HG03280 (cell line): ENCODE measurements at regions not wholly inside any gene's neighbourhood (a gene's known extent, or its start where the extent isn't known, plus 50 kb on each side); places are given as distances from the start of the nearest gene placed in this dataset.

Experiments
- ATAC-seq: cut with Tn5 transposase; IDR thresholded peaks from one replicate; pipeline ENCODE4 v1.9.1; 2021; ENCODE audit warnings: mild to moderate bottlenecking, moderate library complexity; ENCODE audit not compliant: unreplicated experiment

DNA sequence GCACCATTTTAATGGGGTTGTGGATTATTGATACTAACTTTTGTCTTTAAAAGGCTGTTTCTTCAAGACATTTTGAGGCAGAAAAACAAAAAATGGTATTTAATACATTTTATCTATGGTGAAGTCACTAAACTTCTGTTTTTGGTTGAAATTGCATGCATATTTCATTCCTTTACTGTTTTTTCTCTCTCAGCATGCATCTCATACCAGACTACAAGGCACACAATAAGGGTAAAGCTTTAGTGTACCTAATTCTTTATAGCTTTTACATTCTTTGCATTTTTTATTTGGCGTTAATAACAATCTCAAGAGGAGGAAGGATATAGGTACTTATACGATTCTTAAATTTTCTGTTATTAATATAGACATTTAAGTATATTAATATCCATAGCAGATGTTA, 151.0 kb upstream of the DKK2 start:
- ATAC-seq = no peak

DNA sequence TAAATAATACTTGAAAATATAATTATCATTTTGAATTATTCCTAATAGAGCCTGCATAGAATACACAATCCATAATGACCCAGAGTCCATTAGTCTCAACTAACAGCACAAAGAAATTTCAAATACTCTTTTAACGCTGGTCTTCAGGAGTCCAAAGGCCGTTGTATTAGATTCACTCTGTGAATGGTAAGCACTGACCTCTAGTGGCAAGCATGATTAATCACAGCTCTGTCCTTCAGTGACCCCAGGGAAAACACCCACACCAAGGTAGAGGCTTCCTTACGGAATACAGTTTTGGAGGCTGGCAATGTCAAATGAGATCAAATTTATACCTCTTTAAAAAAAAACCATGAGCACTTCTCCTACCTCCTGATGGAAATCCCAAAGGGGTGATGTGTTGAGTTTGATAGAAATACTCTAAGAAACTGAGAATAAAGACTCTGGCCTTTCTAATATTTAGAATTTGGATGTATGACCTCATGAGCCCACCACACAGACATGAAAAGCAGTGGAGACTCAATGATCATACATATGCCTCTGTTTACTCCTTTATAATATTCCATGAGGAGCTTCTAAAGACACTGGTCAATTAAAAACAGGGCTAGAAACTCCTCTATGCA, 147.2 kb upstream of the DKK2 start:
- ATAC-seq = peak; percentile 99

DNA sequence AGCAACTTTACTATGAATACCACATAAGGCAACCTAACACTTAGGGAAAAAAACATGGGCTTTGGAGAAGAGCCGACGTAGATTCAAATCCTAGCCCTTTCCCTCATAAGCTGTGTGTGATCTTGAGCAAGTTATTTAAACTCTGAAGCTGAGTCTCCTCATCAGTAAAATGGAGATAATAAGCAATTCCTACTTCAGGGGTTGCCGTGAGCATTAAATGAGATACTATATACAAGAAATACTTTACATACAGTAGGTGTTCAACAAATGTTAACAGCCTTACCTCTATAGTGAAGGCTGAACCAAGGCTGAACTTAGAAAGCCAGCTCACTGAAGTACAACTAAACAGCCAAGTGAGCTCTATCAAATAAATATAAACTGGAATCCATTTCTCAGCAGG, 146.2 kb upstream of the DKK2 start:
- ATAC-seq = no peak

DNA sequence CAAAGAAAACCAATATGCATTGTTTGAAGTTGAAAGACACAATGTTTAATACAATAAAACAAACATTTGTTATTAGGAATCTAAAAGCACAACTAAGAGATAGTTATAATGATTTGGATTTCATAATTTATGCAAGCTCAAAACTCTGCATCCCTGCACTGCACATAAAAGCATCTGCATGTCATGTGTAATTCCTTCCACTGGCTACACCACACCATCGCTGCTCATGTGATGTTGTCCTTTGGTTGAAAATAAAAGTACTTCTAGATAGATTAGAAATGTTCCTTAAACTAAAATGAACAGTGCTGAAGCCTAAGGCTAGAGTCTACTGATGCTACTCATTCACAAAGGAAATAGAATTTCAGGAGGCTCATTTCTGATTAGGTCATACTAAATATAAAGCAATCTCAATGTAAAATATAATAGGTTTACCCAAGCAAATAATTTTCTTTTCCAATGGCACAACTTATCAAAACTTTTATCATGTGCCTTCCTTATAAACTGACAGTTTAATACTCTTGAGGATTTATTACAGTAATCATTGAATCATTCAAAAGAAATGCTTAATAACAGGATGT, 130.8 kb upstream of the DKK2 start:
- ATAC-seq = no peak

- no peak for ATAC-seq
Measured at GRCh38 chr4:107166181-107166580, 130.1 kb upstream of the DKK2 start.

DNA sequence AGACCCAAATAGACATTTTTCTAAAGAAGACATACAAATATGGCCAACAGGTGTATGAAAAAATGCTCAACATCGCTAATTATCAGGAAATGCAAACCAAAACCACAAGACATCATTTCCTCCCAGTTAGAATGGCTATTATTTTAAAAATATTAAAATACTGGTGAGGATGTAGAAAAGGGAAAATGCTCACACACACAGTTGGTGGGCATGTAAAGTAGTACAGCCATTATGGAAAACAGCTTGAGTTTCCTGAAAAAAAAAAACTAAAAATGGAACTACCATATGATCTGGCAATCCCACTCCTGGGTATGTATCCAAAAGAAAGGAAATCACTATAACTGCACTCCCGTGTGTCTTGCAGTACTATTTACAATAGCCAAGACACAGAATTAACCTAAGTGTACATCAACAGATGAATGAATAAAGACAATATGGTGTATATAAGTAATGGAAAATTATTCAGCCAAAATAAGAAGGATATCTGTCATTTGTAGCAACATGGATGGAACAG, 128.9 kb upstream of the DKK2 start:
- ATAC-seq = no peak

- ATAC-seq = no peak
Measured at GRCh38 chr4:107156443-107156842, 120.3 kb upstream of the DKK2 start.

- no peak for ATAC-seq
Measured at GRCh38 chr4:107155366-107155765, 119.3 kb upstream of the DKK2 start.

GRCh38 chr4:107153956-107154355, 117.8 kb upstream of the DKK2 start:
- no peak for ATAC-seq

DNA sequence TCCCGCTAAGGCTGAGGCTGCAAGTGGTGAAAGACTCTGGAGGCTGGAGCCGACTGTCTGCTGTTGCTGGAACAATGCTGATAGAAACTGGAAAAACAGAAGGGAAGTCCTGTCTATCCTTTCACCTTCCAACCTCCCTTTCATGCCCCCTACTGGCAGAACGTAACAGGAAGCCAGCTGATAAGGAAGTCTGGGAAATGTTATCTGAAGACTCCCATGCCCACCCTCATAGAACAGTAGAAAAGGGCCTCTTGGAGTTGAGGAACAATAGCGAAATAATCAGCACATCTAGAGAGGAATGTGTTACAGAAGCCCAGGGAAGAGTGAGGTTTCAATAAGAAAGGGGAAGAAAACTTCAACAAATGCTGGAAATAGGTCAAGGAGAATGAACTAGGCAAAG, 117.1 kb upstream of the DKK2 start:
- ATAC-seq = no peak

- no peak for ATAC-seq
Measured at GRCh38 chr4:107151173-107151572, 115.1 kb upstream of the DKK2 start.

- no peak for ATAC-seq
Measured at GRCh38 chr4:107148904-107149303, 112.8 kb upstream of the DKK2 start.

DNA sequence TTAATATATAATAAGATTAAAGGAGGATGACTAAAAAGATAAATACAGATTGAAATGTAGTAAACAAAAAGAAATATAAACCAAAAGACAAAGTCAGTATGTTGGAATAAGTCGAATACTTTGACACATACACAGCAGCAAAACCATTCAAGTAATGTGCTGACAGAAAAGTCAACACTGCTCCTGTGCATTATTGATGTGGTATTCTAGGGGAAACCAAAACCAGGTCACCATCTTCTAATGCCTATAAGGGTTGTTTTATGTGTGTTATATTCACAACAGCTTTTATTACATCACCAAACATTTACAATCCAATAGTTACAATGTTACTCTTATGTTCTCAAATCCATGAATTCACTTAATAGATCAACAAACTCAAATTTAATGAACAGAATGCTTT, 111.8 kb upstream of the DKK2 start:
- no peak for ATAC-seq

- no peak for ATAC-seq
Measured at GRCh38 chr4:107138433-107138832, 102.3 kb upstream of the DKK2 start.

DNA sequence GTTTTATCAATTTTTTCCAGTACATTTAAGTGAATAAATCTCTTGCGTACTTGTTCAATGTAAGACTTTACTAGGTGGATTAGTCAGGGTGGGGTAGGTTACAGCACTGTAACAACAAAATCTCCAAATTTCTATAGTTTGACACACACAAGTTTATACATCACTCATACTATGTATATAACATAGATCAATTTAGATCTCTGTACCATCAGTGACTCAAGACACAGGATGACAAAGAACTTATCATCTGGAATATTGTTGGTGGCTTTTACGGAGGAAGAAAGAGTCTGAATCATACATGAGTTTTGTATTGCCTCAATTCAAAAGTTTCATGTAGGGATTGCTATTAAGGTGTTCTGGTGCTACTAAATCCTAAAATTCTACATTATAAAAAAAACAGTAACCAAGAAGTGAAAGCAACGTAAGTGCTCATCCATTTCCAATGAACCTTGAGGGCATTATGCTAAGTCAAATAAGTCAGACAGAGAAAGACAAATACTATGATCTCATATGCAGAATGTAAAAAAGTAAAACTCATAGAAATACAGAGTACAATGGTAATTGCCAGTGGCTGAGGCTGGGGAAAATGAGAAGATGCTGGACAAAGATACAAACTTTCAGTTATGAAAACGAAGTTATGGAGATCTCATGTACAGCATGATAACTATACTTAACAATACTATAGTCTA, 98.0 kb upstream of the DKK2 start:
- ATAC-seq = no peak

DNA sequence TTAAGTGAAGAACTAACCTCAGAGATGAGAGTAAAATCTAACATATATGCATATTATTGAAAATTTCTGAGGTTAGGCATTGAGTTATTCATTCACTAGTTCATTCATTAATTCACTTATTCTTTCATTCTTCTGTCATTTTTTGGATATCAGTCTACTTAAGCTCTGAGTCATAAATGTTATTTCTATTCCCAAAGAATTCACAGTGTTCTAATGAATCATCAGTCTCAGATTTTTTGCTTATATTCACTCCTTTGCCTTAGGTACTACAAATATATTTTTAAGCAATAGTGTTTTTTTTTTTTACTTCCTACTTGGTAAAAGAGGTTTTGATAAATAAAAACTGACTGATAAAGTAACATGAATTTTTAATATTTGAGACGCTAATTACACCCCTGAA, 95.2 kb upstream of the DKK2 start:
- no peak for ATAC-seq

DNA sequence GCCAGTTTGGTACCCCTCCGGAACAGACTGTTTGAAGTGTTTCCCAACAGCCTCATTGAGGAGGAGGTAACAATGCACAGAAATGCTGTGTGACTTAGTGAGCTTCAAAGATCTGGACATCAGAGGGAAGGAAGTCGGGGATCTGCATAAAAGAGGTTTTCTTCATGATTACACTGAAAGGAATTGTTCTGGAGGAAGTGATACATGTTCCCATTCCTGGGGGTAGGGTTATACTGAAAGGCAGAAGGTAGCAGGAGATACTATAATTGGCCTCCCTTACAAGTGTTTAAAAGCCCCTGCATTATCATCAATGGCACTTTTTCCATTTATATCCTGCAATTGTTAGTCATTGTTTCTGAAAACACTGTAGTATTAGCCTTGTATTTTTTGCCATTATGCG, 94.0 kb upstream of the DKK2 start:
- ATAC-seq = no peak

GRCh38 chr4:107129611-107130010, 93.5 kb upstream of the DKK2 start:
- no peak for ATAC-seq

- ATAC-seq = no peak
Measured at GRCh38 chr4:107129076-107129475, 93.0 kb upstream of the DKK2 start.

- ATAC-seq = no peak
Measured at GRCh38 chr4:107128116-107128515, 92.0 kb upstream of the DKK2 start.

GRCh38 chr4:107125496-107125895, 89.4 kb upstream of the DKK2 start:
- ATAC-seq = no peak

DNA sequence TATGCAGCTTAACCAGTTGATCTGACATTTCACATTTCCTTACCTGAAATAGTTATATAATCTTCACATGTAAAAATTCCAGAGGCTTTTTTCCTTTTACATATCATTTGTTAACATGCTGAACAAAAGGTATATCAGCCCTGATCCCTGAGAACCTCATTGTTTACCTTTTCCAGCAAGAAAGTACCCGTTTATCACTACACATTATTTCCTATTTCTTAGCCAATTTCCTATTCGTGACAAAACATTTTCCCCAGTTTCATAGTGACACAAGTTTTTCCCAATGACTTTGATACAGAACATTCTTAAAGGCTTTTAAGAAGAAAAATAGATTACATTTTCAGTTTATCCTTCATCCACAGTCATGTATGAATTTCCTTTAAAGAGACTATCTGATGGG, 86.6 kb upstream of the DKK2 start:
- no peak for ATAC-seq
